H9 (cell line): ENCODE measurements at regions not wholly inside any gene's neighbourhood (a gene's known extent, or its start where the extent isn't known, plus 50 kb on each side); places are given as distances from the start of the nearest gene placed in this dataset.

Experiments used
- DNase-seq: peaks from one replicate; pipeline ENCODE4 v3.0.0-alpha.2; 2017
- H2AFZ ChIP-seq: one replicate; pipeline ENCODE4 v1.6.1; 2013; ENCODE audit warnings: mild to moderate bottlenecking, low read length, control low read depth, moderate library complexity
- H2AK5ac ChIP-seq: 2 replicates; pipeline ENCODE4 v1.6.1; 2013; ENCODE audit warnings: low read length, control low read depth, mixed read lengths; ENCODE audit not compliant: insufficient read length
- H2BK120ac ChIP-seq: one replicate; pipeline ENCODE4 v1.6.1; 2013; ENCODE audit warnings: low read depth, mild to moderate bottlenecking, low read length, control low read depth, inconsistent platforms; ENCODE audit not compliant: poor library complexity, severe bottlenecking
- H2BK12ac ChIP-seq: 2 replicates; pipeline ENCODE4 v1.6.1; 2013; ENCODE audit warnings: low read length, control low read depth, mixed read lengths, low read depth; ENCODE audit not compliant: insufficient read length
- H2BK15ac ChIP-seq: 2 replicates; pipeline ENCODE4 v1.6.1; 2013; ENCODE audit warnings: low read depth, low read length, control low read depth
- H2BK20ac ChIP-seq: one replicate; pipeline ENCODE4 v1.6.1; 2013; ENCODE audit warnings: low read depth, mild to moderate bottlenecking, low read length, control low read depth, inconsistent platforms; ENCODE audit not compliant: poor library complexity, severe bottlenecking
- H2BK5ac ChIP-seq: 2 replicates; pipeline ENCODE4 v1.6.1; 2013; ENCODE audit warnings: low read length, control low read depth, mixed read lengths; ENCODE audit not compliant: insufficient read length
- H3K14ac ChIP-seq: 2 replicates; pipeline ENCODE4 v1.6.1; 2013; ENCODE audit warnings: low read length, control low read depth; ENCODE audit not compliant: insufficient read depth
- H3K18ac ChIP-seq: 2 replicates; pipeline ENCODE4 v1.6.1; 2013; ENCODE audit warnings: low read depth, mild to moderate bottlenecking, mixed read lengths, low read length, control low read depth; ENCODE audit not compliant: insufficient read length
- H3K23ac ChIP-seq: 2 replicates; pipeline ENCODE4 v1.6.1; 2013; ENCODE audit warnings: low read length, control low read depth, mixed read lengths, low read depth; ENCODE audit not compliant: insufficient read length
- H3K23me2 ChIP-seq: 2 replicates; pipeline ENCODE4 v1.6.1; 2013; ENCODE audit warnings: low read depth, mild to moderate bottlenecking, mixed read lengths, low read length, control low read depth; ENCODE audit not compliant: insufficient read length, poor library complexity, severe bottlenecking
- H3K27ac ChIP-seq: 2 replicates; pipeline ENCODE4 v1.5.1; 2013; ENCODE audit warnings: low read length, control low read depth, mixed read lengths, low read depth; ENCODE audit not compliant: insufficient read length
- H3K27me3 ChIP-seq: 2 replicates; pipeline ENCODE4 v1.6.1; 2013; ENCODE audit warnings: low read length, control low read depth, inconsistent platforms; ENCODE audit not compliant: insufficient read depth
- H3K4ac ChIP-seq: 2 replicates; pipeline ENCODE4 v1.6.1; 2013; ENCODE audit warnings: low read depth, mild to moderate bottlenecking, control low read depth, inconsistent platforms, low read length, moderate library complexity
- H3K4me1 ChIP-seq: 2 replicates; pipeline ENCODE4 v1.6.1; 2013; ENCODE audit warnings: low read length, control low read depth, inconsistent platforms; ENCODE audit not compliant: insufficient read depth
- H3K4me2 ChIP-seq: 2 replicates; pipeline ENCODE4 v1.6.1; 2013; ENCODE audit warnings: low read length, control low read depth, mixed read lengths; ENCODE audit not compliant: insufficient read length, insufficient read depth
- H3K56ac ChIP-seq: 2 replicates; pipeline ENCODE4 v1.6.1; 2013; ENCODE audit warnings: low read depth, mild to moderate bottlenecking, mixed read lengths, low read length, control low read depth; ENCODE audit not compliant: insufficient read length
- H3K79me1 ChIP-seq: 2 replicates; pipeline ENCODE4 v1.6.1; 2013; ENCODE audit warnings: low read depth, mild to moderate bottlenecking, moderate library complexity, low read length, control low read depth, inconsistent platforms; ENCODE audit not compliant: insufficient read depth, poor library complexity, severe bottlenecking
- H3K79me2 ChIP-seq: 2 replicates; pipeline ENCODE4 v1.6.1; 2013; ENCODE audit warnings: low read length, control low read depth, inconsistent platforms; ENCODE audit not compliant: insufficient read depth
- H3K9ac ChIP-seq: 2 replicates; pipeline ENCODE4 v1.6.1; 2013; ENCODE audit warnings: low read length, control low read depth, mixed read lengths; ENCODE audit not compliant: insufficient read length; ENCODE audit errors: extremely low read depth
- H3K9me3 ChIP-seq: one replicate; pipeline ENCODE4 v1.6.1; 2013; ENCODE audit warnings: low read depth, low read length, inconsistent platforms; ENCODE audit not compliant: control insufficient read depth
- H3T11ph ChIP-seq: one replicate; pipeline ENCODE4 v1.6.1; 2013; ENCODE audit warnings: mild to moderate bottlenecking, low read length, control low read depth, inconsistent platforms
- H4K20me1 ChIP-seq: one replicate; pipeline ENCODE4 v1.6.1; 2013; ENCODE audit not compliant: control insufficient read depth, insufficient read length, insufficient read depth
- H4K5ac ChIP-seq: 2 replicates; pipeline ENCODE4 v1.6.1; 2013; ENCODE audit warnings: low read depth, mild to moderate bottlenecking, mixed read lengths, low read length, control low read depth; ENCODE audit not compliant: insufficient read length
- H4K8ac ChIP-seq: replicated peaks from 2 replicates; pipeline ENCODE4 v1.6.1; 2013; ENCODE audit warnings: low read length, control low read depth, mixed read lengths, low read depth; ENCODE audit not compliant: insufficient read length
- H4K91ac ChIP-seq: 2 replicates; pipeline ENCODE4 v1.6.1; 2013; ENCODE audit warnings: low read depth, mild to moderate bottlenecking, moderate library complexity, mixed read lengths, low read length, control low read depth; ENCODE audit not compliant: insufficient read length
- H3K27ac Mint-ChIP-seq, 3 experiments: 2 replicates in 2 of 3; 3 replicates in 1 of 3; pipeline ENCODE4 v1.8.0; 2020 to 2021; ENCODE audit warnings: mixed read lengths in 3 of 3, mild to moderate bottlenecking in 1 of 3, moderate library complexity in 1 of 3
- H3K27me3 Mint-ChIP-seq: 2 replicates; pipeline ENCODE4 v1.8.0; 2021; ENCODE audit warnings: low read depth, mild to moderate bottlenecking, moderate library complexity, mixed read lengths
- H3K36me3 Mint-ChIP-seq, 3 experiments: 2 replicates in 2 of 3; 3 replicates in 1 of 3; pipeline ENCODE4 v1.8.0; 2020 to 2021; ENCODE audit warnings: low read depth in 3 of 3, mixed read lengths in 3 of 3; ENCODE audit not compliant: insufficient read depth in 1 of 3
- H3K4me1 Mint-ChIP-seq, 2 experiments: 2 replicates each; pipeline ENCODE4 v1.8.0; 2020; ENCODE audit warnings: mixed read lengths in 2 of 2
- H3K4me3 Mint-ChIP-seq, 2 experiments: 2 replicates in 1 of 2; 3 replicates in 1 of 2; pipeline ENCODE4 v1.8.0; 2020 to 2021; ENCODE audit warnings: mild to moderate bottlenecking in 2 of 2, mixed read lengths in 2 of 2, moderate library complexity in 1 of 2
- H3K9me3 Mint-ChIP-seq, 2 experiments: 2 replicates in 1 of 2; 3 replicates in 1 of 2; pipeline ENCODE4 v1.8.0; 2020; ENCODE audit warnings: mild to moderate bottlenecking in 2 of 2, mixed read lengths in 2 of 2, moderate library complexity in 1 of 2
- WGBS: extraction: QIAGEN DNeasy Blood & Tissue Kit; methylation state at CpG from one replicate; pipeline ENCODE4 v1.1.7; 2013; ENCODE audit warnings: missing lambda C conversion rate, low lambda C conversion rate, mixed read lengths; ENCODE audit not compliant: insufficient read length; ENCODE audit errors: extremely low coverage; 5-methylcytosine and 5-hydroxymethylcytosine counted together
- TF ChIP-seq, protein P1 (sequence below): fragments of 200-600 bp; sonication (generic); conservative IDR thresholded peaks from 3 replicates; pipeline ENCODE4 v1.8.0; 2021; ENCODE audit warnings: antibody characterized with exemption, mild to moderate bottlenecking

GRCh38 chr20:24364482-24364881, 104.9 kb upstream of the SYNDIG1 start:
- Histone ChIP-seq H4K91ac (no peak overlapping the region), H3K79me1 (no peaks in the 10 kb centered on the region), H3K9me3 (no peaks in the 10 kb centered on the region), H3K79me2 (no peaks in the 10 kb centered on the region), H3K56ac (no peak overlapping the region), H3K4ac (no peak overlapping the region), H2AK5ac (no peak overlapping the region), H2BK15ac (no peak overlapping the region), H2BK12ac (no peak overlapping the region), H2AFZ (no peak overlapping the region), H2BK20ac (no peak overlapping the region), H3K27ac (no peak overlapping the region), H3K18ac (no peak overlapping the region), H2BK5ac (no peak overlapping the region), H3K4me2 (no peak overlapping the region), H4K5ac (no peak overlapping the region), H3T11ph (no peak overlapping the region), H3K9ac (no peak overlapping the region), H4K20me1 (no peaks in the 10 kb centered on the region), H2BK120ac (no peak overlapping the region), H3K23me2 (no peaks in the 10 kb centered on the region), H3K4me1 (no peaks in the 10 kb centered on the region), H3K23ac (no peak overlapping the region), H4K8ac (no peak overlapping the region), H3K27me3 (no peaks in the 10 kb centered on the region), H3K14ac (no peak overlapping the region)
- H3K27ac Mint-ChIP-seq, result no peak overlapping the region
- H3K27me3 Mint-ChIP-seq, result peaks cover 6% of the 10 kb centered on the region
- peaks cover 8 to 18% of the 10 kb centered on the region in 2 experiments; a peak in 4 of 5 replicates for H3K9me3 Mint-ChIP-seq
- peaks cover 5 to 7% of the 10 kb centered on the region in 2 experiments; a peak in 2 of 4 replicates for H3K4me1 Mint-ChIP-seq
- H3K36me3 Mint-ChIP-seq, result peaks cover 2 to 8% (median 3%) of the 10 kb centered on the region in 3 experiments; a peak in 5 of 7 replicates
- TF ChIP-seq, protein P1, sequence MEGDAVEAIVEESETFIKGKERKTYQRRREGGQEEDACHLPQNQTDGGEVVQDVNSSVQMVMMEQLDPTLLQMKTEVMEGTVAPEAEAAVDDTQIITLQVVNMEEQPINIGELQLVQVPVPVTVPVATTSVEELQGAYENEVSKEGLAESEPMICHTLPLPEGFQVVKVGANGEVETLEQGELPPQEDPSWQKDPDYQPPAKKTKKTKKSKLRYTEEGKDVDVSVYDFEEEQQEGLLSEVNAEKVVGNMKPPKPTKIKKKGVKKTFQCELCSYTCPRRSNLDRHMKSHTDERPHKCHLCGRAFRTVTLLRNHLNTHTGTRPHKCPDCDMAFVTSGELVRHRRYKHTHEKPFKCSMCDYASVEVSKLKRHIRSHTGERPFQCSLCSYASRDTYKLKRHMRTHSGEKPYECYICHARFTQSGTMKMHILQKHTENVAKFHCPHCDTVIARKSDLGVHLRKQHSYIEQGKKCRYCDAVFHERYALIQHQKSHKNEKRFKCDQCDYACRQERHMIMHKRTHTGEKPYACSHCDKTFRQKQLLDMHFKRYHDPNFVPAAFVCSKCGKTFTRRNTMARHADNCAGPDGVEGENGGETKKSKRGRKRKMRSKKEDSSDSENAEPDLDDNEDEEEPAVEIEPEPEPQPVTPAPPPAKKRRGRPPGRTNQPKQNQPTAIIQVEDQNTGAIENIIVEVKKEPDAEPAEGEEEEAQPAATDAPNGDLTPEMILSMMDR, result no peak
- no peak for DNase-seq
- no CpG with 5 or more reads among the region's 4 CpGs for WGBS
- no peak overlapping the region for H3K4me3 Mint-ChIP-seq
